NB4 (cell line): ENCODE measurements at regions not wholly inside any gene's neighbourhood (a gene's known extent, or its start where the extent isn't known, plus 50 kb on each side); places are given as distances from the start of the nearest gene placed in this dataset.

ENCODE experiments used
- CTCF ChIP-seq: IDR thresholded peaks from one replicate; pipeline ENCODE4 v1.5.1; 2012; ENCODE audit warnings: low read depth, low read length
- MAX ChIP-seq: IDR thresholded peaks from 2 replicates; pipeline ENCODE4 v1.6.1; 2011; ENCODE audit warnings: low read depth, low read length
- MYC ChIP-seq: IDR thresholded peaks from 2 replicates; pipeline ENCODE4 v1.6.1; 2011; ENCODE audit warnings: low read depth, low read length
- POLR2A ChIP-seq: IDR thresholded peaks from 2 replicates; pipeline ENCODE4 v1.6.1; 2011; ENCODE audit warnings: mild to moderate bottlenecking; ENCODE audit not compliant: insufficient read length; ENCODE audit errors: extremely low read depth

- TF ChIP-seq CTCF: no peak
- no peak for TF ChIP-seq POLR2A
- TF ChIP-seq MYC: no peak
- TF ChIP-seq MAX: no peak
These were observed 90.7 kb downstream of the RPE65 start for GRCh38 chr1:68359045-68359444.
